GM12878 (cell line): ENCODE measurements at regions not wholly inside any gene's neighbourhood (a gene's known extent, or its start where the extent isn't known, plus 50 kb on each side); places are given as distances from the start of the nearest gene placed in this dataset.

Experiments
- ATAC-seq: fragments of 200-7000 bp; cut with Tn5 transposase; 3 replicates; pipeline ENCODE4 v1.9.1; 2020; ENCODE audit warnings: mild to moderate bottlenecking, moderate library complexity
- BruUV-seq: library from RNA; stranded (reverse); fragments of 400-500 nt; replicated peaks from 2 replicates; lab custom pipeline; 2021; lab: Mats Ljungman, UMichigan
- CTCF ChIA-PET: fragments of 300-600 bp; sonication (Branson Sonifier 250); formaldehyde crosslinking; extraction: SDS; loops from one replicate; lab custom pipeline; 2021; ENCODE audit warnings: inconsistent platforms; lab: Yijun Ruan, JAX
- POLR2A ChIA-PET: fragments of 350-600 bp; formaldehyde crosslinking; extraction: SDS; loops from one replicate; lab custom pipeline; 2021; ENCODE audit warnings: inconsistent platforms; lab: Charles Lee
- RAD21 ChIA-PET: fragments of 300-600 bp; sonication (Branson Sonifier 250); formaldehyde crosslinking; loops from one replicate; lab custom pipeline; 2023; ENCODE audit warnings: antibody characterized with exemption; ENCODE audit not compliant: unreplicated experiment; lab: Charles Lee
- SMC1A ChIA-PET: fragments of 300-600 bp; sonication (Branson Sonifier 250); formaldehyde crosslinking; loops from one replicate; lab custom pipeline; 2023; ENCODE audit not compliant: unreplicated experiment, uncharacterized antibody; lab: Charles Lee
- DNase-seq: peaks from one replicate; pipeline ENCODE4 v3.0.0-alpha.2; 2011; ENCODE audit warnings: low read depth, low spot score
- FAIRE-seq: peaks from 3 replicates; lab custom pipeline; 2011; peaks lifted over from hg19 to GRCh38; lab: Jason Lieb, UNC
- H2AFZ ChIP-seq: 2 replicates; pipeline ENCODE4 v1.6.0; 2011; ENCODE audit warnings: low read depth, low read length, control low read depth; ENCODE audit not compliant: control insufficient read depth
- H3K27ac ChIP-seq: 2 replicates; pipeline ENCODE4 v1.5.1; 2011; ENCODE audit warnings: control low read depth; ENCODE audit not compliant: control insufficient read depth, insufficient read depth
- H3K27me3 ChIP-seq, 2 experiments: replicated peaks in 1 of 2; 2 replicates each; pipeline versions ENCODE4 v1.6.0 to v1.6.1; 2011; ENCODE audit warnings: low read length in 1 of 2; ENCODE audit not compliant: control insufficient read depth in 2 of 2, insufficient read depth in 2 of 2
- H3K36me3 ChIP-seq, 2 experiments: 2 replicates each; pipeline ENCODE4 v1.5.1; 2011; ENCODE audit warnings: low read length in 1 of 2; ENCODE audit not compliant: control insufficient read depth in 2 of 2, insufficient read depth in 2 of 2
- H3K4me1 ChIP-seq: 2 replicates; pipeline ENCODE4 v1.6.1; 2011; ENCODE audit warnings: mild to moderate bottlenecking, low read length, moderate library complexity, mixed read lengths; ENCODE audit not compliant: control insufficient read depth, insufficient read depth
- H3K4me2 ChIP-seq: 2 replicates; pipeline ENCODE4 v1.6.0; 2011; ENCODE audit warnings: control low read depth; ENCODE audit not compliant: control insufficient read depth, insufficient read depth
- H3K4me3 ChIP-seq: fragments of 200-600 bp; sonication (generic); 2 replicates; pipeline ENCODE4 v1.5.1; 2016
- H3K79me2 ChIP-seq: 2 replicates; pipeline ENCODE4 v1.6.0; 2011; ENCODE audit warnings: low read length; ENCODE audit not compliant: control insufficient read depth, insufficient read depth
- H3K9ac ChIP-seq: 2 replicates; pipeline ENCODE4 v1.8.0; 2011; ENCODE audit warnings: low read length, control low read depth, mixed read lengths; ENCODE audit not compliant: control insufficient read depth, insufficient read depth
- H3K9me3 ChIP-seq: replicated peaks from 3 replicates; pipeline ENCODE4 v1.5.1; 2011; ENCODE audit warnings: mild to moderate bottlenecking, low read length; ENCODE audit not compliant: control insufficient read depth, insufficient read depth
- H4K20me1 ChIP-seq: 2 replicates; pipeline ENCODE4 v1.6.0; 2011; ENCODE audit not compliant: control insufficient read depth, insufficient read depth
- KAT2A ChIP-seq: conservative IDR thresholded peaks from 2 replicates; pipeline ENCODE4 v1.6.1; 2011; ENCODE audit warnings: low read depth, low read length; ENCODE audit not compliant: control insufficient read depth
- MEF2A ChIP-seq: IDR thresholded peaks from 2 replicates; pipeline ENCODE4 v1.6.1; 2011; ENCODE audit warnings: low read depth, mild to moderate bottlenecking, low read length, moderate library complexity; ENCODE audit not compliant: insufficient read depth
- MEF2B ChIP-seq: fragments of 450-650 bp; IDR thresholded peaks from 2 replicates; pipeline ENCODE4 v1.6.1; 2018; ENCODE audit warnings: mild to moderate bottlenecking, moderate library complexity; ENCODE audit not compliant: partially characterized antibody, poor library complexity, severe bottlenecking
- MXI1 ChIP-seq: fragments of 150-350 bp; IDR thresholded peaks from 2 replicates; pipeline ENCODE4 v1.6.1; 2011; ENCODE audit warnings: low read depth, mild to moderate bottlenecking, inconsistent platforms, low read length, improper control_type of control experiment
- NFYB ChIP-seq: IDR thresholded peaks from 2 replicates; pipeline ENCODE4 v1.6.1; 2011; ENCODE audit warnings: low read depth, mild to moderate bottlenecking, low read length, improper control_type of control experiment, moderate library complexity; ENCODE audit not compliant: insufficient read depth
- REST ChIP-seq: IDR thresholded peaks from 2 replicates; pipeline ENCODE4 v1.6.1; 2012; ENCODE audit warnings: mild to moderate bottlenecking, low read depth, low read length
- SMC3 ChIP-seq: IDR thresholded peaks from 2 replicates; pipeline ENCODE4 v1.6.1; 2011; ENCODE audit warnings: low read length, improper control_type of control experiment, borderline replicate concordance
- ZBTB33 ChIP-seq: fragments of 450-650 bp; IDR thresholded peaks from 2 replicates; pipeline ENCODE4 v1.6.1; 2017; ENCODE audit warnings: mild to moderate bottlenecking
- WGBS: methylation state at CpG from one replicate; pipeline ENCODE4 v1.1.6; 2016; ENCODE audit warnings: low lambda C conversion rate; ENCODE audit not compliant: insufficient replicate concordance, insufficient coverage; ENCODE audit errors: missing lambda C conversion rate; 5-methylcytosine and 5-hydroxymethylcytosine counted together
- in situ Hi-C: fragments of 300-500 bp; cut with MboI; formaldehyde crosslinking; loops from 9 replicates; pipeline ENCODE4 v1.14.3; 2018; ENCODE audit warnings: mixed read lengths
- intact Hi-C: fragments of 100-400 bp; cut with micrococcal nuclease; formaldehyde crosslinking; loops from one replicate; pipeline ENCODE4 v1.14.2; 2022; ENCODE audit not compliant: unreplicated experiment
- TF ChIP-seq, protein P1 (sequence below): IDR thresholded peaks from 2 replicates; pipeline ENCODE4 v1.6.1; 2012; ENCODE audit warnings: improper control_type of control experiment, low read depth, low read length; ENCODE audit not compliant: insufficient replicate concordance
- TF ChIP-seq, protein P2 (sequence below): IDR thresholded peaks from 2 replicates; pipeline ENCODE4 v1.6.1; 2011; ENCODE audit warnings: mild to moderate bottlenecking, low read depth, low read length, moderate library complexity; ENCODE audit not compliant: insufficient replicate concordance

DNA sequence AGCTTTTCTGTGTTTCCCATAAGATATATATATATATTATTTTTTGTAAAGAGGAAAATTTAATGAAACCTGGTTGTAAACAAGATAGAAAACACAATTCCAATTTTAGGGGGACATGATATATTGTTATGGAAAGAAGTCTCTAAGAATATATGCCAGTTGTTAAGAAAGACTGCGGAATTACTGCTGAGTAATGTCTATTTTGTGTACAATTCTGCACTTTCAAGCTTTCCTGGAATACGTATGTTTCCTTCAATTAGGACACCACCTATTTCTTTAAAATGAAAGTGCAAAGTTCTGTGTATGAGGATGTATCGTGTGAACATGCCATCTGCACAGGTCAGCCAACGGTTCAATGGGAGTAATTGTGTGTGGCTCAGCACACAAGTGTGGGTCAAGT lies 760.2 kb downstream of the BRD1 start:
- FAIRE-seq (no peak), DNase-seq (no peak), ATAC-seq (no peak)
- H3K4me2 ChIP-seq, result no peak overlapping the region
- H3K9me3 ChIP-seq, result no peaks in the 10 kb centered on the region; the same call in 2 of the 3 replicates
- in situ Hi-C loops, result loop anchor here (25.0 kb wide), 1 partner anchor 95 kb away; no protein-coding TSS in a partner anchor
- no peaks in the 10 kb centered on the region for H3K79me2 ChIP-seq
- no peak overlapping the region for H3K4me3 ChIP-seq
- no peak overlapping the region for H2AFZ ChIP-seq
- no peak overlapping the region for H3K27ac ChIP-seq
- H3K36me3 ChIP-seq, result no peaks in the 10 kb centered on the region
- no peaks in the 10 kb centered on the region for H3K27me3 ChIP-seq
- 8% methylated on average over 4 of the region's 4 CpGs for WGBS
- RAD21 ChIA-PET, result no interaction called here
- intact Hi-C loops, result no loop called here
- POLR2A ChIA-PET, result no interaction called here
- no TSS peak for BruUV-seq
- CTCF ChIA-PET, result no interaction called here
- SMC1A ChIA-PET, result no interaction called here
- H4K20me1 ChIP-seq, result no peaks in the 10 kb centered on the region
- H3K9ac ChIP-seq, result no peak overlapping the region
- no peaks in the 10 kb centered on the region for H3K4me1 ChIP-seq
- TF ChIP-seq, protein P1, sequence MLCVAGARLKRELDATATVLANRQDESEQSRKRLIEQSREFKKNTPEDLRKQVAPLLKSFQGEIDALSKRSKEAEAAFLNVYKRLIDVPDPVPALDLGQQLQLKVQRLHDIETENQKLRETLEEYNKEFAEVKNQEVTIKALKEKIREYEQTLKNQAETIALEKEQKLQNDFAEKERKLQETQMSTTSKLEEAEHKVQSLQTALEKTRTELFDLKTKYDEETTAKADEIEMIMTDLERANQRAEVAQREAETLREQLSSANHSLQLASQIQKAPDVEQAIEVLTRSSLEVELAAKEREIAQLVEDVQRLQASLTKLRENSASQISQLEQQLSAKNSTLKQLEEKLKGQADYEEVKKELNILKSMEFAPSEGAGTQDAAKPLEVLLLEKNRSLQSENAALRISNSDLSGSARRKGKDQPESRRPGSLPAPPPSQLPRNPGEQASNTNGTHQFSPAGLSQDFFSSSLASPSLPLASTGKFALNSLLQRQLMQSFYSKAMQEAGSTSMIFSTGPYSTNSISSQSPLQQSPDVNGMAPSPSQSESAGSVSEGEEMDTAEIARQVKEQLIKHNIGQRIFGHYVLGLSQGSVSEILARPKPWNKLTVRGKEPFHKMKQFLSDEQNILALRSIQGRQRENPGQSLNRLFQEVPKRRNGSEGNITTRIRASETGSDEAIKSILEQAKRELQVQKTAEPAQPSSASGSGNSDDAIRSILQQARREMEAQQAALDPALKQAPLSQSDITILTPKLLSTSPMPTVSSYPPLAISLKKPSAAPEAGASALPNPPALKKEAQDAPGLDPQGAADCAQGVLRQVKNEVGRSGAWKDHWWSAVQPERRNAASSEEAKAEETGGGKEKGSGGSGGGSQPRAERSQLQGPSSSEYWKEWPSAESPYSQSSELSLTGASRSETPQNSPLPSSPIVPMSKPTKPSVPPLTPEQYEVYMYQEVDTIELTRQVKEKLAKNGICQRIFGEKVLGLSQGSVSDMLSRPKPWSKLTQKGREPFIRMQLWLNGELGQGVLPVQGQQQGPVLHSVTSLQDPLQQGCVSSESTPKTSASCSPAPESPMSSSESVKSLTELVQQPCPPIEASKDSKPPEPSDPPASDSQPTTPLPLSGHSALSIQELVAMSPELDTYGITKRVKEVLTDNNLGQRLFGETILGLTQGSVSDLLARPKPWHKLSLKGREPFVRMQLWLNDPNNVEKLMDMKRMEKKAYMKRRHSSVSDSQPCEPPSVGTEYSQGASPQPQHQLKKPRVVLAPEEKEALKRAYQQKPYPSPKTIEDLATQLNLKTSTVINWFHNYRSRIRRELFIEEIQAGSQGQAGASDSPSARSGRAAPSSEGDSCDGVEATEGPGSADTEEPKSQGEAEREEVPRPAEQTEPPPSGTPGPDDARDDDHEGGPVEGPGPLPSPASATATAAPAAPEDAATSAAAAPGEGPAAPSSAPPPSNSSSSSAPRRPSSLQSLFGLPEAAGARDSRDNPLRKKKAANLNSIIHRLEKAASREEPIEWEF, result no peak
- TF ChIP-seq SMC3 (no peak), REST (no peak), KAT2A (no peak), NFYB (no peak), MEF2A (no peak), MEF2B (no peak), ZBTB33 (no peak), MXI1 (no peak)
- TF ChIP-seq, protein P2, sequence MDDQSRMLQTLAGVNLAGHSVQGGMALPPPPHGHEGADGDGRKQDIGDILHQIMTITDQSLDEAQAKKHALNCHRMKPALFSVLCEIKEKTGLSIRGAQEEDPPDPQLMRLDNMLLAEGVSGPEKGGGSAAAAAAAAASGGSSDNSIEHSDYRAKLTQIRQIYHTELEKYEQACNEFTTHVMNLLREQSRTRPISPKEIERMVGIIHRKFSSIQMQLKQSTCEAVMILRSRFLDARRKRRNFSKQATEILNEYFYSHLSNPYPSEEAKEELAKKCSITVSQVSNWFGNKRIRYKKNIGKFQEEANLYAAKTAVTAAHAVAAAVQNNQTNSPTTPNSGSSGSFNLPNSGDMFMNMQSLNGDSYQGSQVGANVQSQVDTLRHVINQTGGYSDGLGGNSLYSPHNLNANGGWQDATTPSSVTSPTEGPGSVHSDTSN, result no peak
